Left ventricle myocardium inferior (tissue), 1 donor: ENCODE measurements at regions not wholly inside any gene's neighbourhood (a gene's known extent, or its start where the extent isn't known, plus 50 kb on each side); places are given as distances from the start of the nearest gene placed in this dataset.

Experiments used
- DNase-seq: peaks from one replicate; pipeline ENCODE4 v3.0.0-alpha.2; 2020
- H3K27ac ChIP-seq: fragments of 200-600 bp; replicated peaks from 2 replicates; pipeline ENCODE4 v1.8.0; 2021
- H3K27me3 ChIP-seq: fragments of 200-600 bp; 2 replicates; pipeline ENCODE4 v1.8.0; 2021; ENCODE audit warnings: low read depth
- H3K36me3 ChIP-seq: fragments of 200-600 bp; 2 replicates; pipeline ENCODE4 v1.8.0; 2021
- H3K4me1 ChIP-seq: fragments of 200-600 bp; 2 replicates; pipeline ENCODE4 v1.8.0; 2021
- H3K4me3 ChIP-seq: fragments of 200-600 bp; 2 replicates; pipeline ENCODE4 v1.8.0; 2021; ENCODE audit warnings: mild to moderate bottlenecking, moderate library complexity
- H3K9me3 ChIP-seq: fragments of 200-600 bp; replicated peaks from 2 replicates; pipeline ENCODE4 v1.8.0; 2021
- intact Hi-C: fragments of 100-400 bp; cut with micrococcal nuclease; formaldehyde crosslinking; loops from one replicate; pipeline ENCODE4 v1.11.0; 2022
- TF ChIP-seq, protein P1 (sequence below): fragments of 200-600 bp; IDR thresholded peaks from 2 replicates; pipeline ENCODE4 v1.8.0; 2021; ENCODE audit warnings: antibody characterized with exemption, mild to moderate bottlenecking, borderline replicate concordance
- donor health status: DM: no; HTN: yes; CAD: no; lungs with severe emphysema.

DNA sequence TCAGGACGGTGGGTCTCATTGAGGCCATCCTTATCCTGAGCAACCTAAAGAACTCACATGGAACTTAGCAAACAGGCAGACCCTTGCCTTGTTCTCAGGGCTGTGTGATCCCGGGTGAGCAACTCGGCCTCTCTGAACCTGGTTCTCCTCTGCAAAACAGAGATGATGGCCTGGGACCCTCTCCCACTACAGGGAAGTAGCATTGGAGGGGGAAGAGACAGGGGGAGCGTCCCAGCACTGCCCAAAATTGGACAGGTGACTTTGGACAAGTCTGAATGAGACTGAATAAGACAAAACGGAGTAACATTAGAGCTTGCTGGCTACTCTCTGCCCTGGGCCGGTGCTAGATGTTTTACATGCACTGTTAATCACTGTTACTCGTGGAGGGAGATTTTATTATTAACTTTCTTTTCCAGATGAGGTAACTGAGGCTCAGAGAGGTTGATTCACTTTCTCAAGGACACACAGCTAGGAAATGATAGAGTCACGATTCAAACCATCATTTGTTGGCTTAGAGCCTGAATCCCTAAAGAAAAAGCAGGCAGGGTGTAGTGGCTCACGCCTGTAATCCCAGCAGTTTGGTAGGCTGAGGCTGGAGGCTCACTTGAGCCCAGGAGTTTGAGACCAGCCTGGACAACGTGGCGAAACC, 136.4 kb downstream of the C9orf50 start:
- H3K27me3 ChIP-seq = no peaks in the 10 kb centered on the region
- intact Hi-C loops = loop anchor here (10.0 kb wide), 1 partner anchor 310 kb away; the partner anchor contains the start of gene IER5L
- peak overlapping the region; percentile 70 for H3K4me3 ChIP-seq
- H3K36me3 ChIP-seq = no peaks in the 10 kb centered on the region
- peaks cover 94% of the 10 kb centered on the region for H3K4me1 ChIP-seq
- no peak for DNase-seq
- TF ChIP-seq, protein P1, sequence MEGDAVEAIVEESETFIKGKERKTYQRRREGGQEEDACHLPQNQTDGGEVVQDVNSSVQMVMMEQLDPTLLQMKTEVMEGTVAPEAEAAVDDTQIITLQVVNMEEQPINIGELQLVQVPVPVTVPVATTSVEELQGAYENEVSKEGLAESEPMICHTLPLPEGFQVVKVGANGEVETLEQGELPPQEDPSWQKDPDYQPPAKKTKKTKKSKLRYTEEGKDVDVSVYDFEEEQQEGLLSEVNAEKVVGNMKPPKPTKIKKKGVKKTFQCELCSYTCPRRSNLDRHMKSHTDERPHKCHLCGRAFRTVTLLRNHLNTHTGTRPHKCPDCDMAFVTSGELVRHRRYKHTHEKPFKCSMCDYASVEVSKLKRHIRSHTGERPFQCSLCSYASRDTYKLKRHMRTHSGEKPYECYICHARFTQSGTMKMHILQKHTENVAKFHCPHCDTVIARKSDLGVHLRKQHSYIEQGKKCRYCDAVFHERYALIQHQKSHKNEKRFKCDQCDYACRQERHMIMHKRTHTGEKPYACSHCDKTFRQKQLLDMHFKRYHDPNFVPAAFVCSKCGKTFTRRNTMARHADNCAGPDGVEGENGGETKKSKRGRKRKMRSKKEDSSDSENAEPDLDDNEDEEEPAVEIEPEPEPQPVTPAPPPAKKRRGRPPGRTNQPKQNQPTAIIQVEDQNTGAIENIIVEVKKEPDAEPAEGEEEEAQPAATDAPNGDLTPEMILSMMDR = no peak
- H3K9me3 ChIP-seq = no peaks in the 10 kb centered on the region
- peak overlapping the region; percentile 98 for H3K27ac ChIP-seq

DNA sequence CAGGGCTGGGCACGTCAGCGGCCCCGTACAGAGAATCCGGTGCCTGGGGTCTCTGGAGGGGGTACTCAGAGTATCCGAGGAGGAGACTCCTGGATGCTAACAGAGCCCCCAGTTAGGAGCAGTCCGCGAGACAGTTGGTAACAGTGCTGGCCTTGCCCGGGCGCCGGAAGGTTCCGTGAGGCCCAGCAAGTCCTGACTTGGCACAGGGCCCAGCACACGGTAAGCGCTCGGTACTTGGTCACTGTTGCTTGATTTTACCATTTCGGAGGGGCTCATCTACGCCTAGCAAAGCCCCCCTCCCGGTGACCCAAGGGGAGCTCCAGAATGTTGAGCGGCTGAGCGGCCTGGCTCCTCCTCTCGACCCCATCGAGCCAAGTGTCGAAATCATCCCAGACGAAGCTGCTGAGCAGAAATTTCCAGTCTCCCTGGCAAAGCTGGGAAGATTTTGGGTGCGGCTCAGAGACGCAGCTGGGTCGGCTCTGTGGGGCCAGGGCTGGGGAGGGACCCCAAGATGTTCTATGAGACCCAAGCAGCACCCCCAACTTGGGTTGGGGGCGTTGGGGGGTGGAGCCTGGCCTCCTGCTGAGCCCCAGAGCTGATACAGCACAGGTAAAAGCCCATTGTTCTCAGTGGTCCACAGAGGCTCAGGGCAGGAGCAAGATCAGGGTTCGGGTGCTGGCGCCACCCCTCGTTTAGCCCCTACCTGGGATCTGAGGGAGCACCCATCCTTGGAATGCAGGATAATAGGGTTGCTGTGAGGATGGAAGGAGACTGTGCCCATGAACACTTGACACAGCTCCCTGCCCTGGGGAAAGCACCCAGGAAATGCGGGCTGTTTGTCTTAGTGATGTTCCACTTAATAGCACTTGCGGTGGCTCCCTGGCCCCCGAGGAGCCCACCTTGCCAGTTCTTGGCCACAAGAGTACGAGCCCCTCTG, 137.2 kb downstream of the C9orf50 start:
- peak; percentile 90 for DNase-seq
- no peaks in the 10 kb centered on the region for H3K9me3 ChIP-seq
- H3K27me3 ChIP-seq = no peaks in the 10 kb centered on the region
- intact Hi-C loops = loop anchor here (10.0 kb wide), 1 partner anchor 309 kb away; the partner anchor contains the start of gene IER5L
- TF ChIP-seq, protein P1 = no peak
- peaks cover 91% of the 10 kb centered on the region for H3K4me1 ChIP-seq
- H3K27ac ChIP-seq = peak overlapping the region; percentile 98
- H3K36me3 ChIP-seq = no peaks in the 10 kb centered on the region
- peak overlapping the region; percentile 70 for H3K4me3 ChIP-seq

DNA sequence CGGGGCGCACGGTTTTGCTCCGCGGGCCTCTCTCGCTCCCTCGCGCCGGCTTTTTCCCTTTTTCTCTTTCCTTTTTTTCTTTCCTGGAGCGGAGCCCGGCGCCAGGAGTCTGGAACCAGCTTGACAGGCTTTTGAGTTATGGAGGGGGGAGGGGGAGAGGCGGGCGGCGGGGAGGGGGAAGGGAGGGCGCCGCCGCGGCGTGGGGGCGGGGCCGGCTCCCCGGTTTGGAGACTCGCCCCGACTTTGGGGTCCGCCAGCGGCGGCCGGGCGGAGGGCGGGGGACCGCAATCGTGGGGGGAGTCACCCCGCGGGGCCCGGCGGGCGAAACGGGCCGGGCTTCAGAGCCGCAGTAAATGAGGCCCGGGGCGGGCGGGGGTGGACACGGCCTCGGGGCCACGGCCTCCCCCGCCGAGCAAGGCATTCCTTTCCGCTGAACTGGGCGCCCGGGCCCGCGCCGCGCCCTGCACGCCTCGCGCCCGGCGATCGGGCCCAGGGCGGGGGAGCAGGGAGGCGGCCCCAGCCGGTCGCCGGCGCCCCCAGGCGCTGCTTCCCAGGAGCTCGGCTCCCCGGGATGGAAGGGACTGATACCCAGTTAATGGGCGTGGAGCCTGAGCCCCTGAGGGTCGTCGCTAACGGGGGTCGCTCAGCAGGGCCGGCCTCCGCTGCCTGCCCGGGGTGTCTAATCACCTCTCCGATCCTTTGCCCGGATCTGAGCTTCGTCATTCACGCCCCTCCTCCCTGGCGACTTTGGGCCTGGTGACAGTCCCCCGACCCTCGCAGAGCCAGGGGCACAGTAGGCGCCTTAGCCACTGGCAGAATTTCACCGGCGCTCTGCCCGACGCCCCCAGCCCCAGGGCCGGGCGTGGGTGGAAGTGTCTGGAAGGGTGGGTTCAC, 138.1 kb downstream of the C9orf50 start:
- intact Hi-C loops = loop anchor here (10.0 kb wide), 1 partner anchor 308 kb away; the partner anchor contains the start of gene IER5L
- no peaks in the 10 kb centered on the region for H3K9me3 ChIP-seq
- peak; percentile 89 for DNase-seq
- TF ChIP-seq, protein P1 = no peak
- peak overlapping the region; percentile 98 for H3K27ac ChIP-seq
- peak overlapping the region; percentile 70 for H3K4me3 ChIP-seq
- no peaks in the 10 kb centered on the region for H3K27me3 ChIP-seq
- no peaks in the 10 kb centered on the region for H3K36me3 ChIP-seq
- peaks cover 84% of the 10 kb centered on the region for H3K4me1 ChIP-seq

DNA sequence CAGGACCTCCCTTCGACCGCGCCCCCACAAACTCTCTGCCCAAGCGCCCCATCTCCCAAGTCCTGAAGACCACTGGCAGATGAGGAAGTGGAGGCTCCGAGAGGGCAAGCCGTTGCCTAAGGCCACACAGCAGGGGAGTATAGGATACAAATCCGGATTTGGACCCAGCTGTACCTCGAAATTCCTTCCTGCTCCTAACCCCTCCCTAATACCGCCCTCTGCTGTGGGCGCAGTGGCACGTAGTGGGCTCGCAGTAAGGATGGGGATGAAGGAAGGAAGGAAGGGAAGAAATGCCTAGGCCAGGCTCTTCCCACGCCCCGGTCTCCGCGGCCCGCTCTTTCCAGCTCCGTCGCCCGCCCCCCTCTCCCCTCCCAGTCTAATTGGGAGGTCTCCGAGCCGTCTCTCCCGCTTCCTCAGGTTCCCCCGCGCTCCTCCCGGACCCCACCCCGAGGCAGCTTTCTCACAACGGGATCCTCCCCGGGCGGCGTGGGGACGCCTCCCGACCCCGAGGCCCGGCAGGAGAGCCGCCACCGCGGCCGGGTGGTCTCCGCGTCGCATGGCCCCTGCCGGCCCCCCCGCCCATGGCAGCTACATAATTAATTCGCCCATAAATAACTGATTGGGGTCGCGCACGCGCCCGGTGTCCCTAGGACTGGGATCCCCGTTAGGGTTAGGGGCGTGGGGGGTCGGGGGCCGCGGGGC, 138.9 kb downstream of the C9orf50 start:
- Histone ChIP-seq H3K27ac (peak overlapping the region; percentile 98), H3K27me3 (no peaks in the 10 kb centered on the region), H3K4me3 (peak overlapping the region; percentile 70), H3K4me1 (peaks cover 75% of the 10 kb centered on the region), H3K9me3 (no peaks in the 10 kb centered on the region), H3K36me3 (no peaks in the 10 kb centered on the region)
- TF ChIP-seq, protein P1 = peak; percentile 12
- peak; percentile 62 for DNase-seq
- intact Hi-C loops = loop anchor here (10.0 kb wide), 1 partner anchor 307 kb away; the partner anchor contains the start of gene IER5L
